ENCODE measurements at regions not wholly inside any gene's neighbourhood (a gene's known extent, or its start where the extent isn't known, plus 50 kb on each side); places are given as distances from the start of the nearest gene placed in this dataset.
"Not testable (repeated sequence)": the region's sequence is repeated elsewhere in the genome, so short reads cannot be mapped to it uniquely, and the experiment has no call there.

DNA sequence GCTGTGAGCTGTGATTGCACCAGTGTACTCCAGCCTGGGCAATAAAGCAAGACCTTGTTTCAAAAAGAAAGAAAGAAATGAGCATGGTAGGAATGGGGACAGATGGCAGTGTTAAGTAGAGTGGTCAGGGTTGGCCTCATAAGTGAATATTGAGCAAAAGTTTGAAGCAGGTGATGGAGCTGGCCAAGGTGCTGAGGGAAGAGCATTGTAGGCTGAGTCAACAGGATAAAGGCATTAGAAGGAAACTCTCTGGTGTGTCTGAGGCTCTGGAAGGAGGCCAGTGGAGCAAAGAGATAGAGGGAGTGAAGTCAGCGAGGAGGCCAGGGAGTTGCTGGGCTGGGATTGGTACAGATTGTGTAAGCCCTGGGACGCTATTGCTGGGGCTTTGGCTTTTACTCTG is 336.1 kb downstream of the ZNF37A start:
- TF ChIP-seq, protein P1, sequence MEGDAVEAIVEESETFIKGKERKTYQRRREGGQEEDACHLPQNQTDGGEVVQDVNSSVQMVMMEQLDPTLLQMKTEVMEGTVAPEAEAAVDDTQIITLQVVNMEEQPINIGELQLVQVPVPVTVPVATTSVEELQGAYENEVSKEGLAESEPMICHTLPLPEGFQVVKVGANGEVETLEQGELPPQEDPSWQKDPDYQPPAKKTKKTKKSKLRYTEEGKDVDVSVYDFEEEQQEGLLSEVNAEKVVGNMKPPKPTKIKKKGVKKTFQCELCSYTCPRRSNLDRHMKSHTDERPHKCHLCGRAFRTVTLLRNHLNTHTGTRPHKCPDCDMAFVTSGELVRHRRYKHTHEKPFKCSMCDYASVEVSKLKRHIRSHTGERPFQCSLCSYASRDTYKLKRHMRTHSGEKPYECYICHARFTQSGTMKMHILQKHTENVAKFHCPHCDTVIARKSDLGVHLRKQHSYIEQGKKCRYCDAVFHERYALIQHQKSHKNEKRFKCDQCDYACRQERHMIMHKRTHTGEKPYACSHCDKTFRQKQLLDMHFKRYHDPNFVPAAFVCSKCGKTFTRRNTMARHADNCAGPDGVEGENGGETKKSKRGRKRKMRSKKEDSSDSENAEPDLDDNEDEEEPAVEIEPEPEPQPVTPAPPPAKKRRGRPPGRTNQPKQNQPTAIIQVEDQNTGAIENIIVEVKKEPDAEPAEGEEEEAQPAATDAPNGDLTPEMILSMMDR (IDR thresholded peaks at IDR 0.05 in 2 of 3, conservative IDR thresholded peaks at IDR 0.05 in 1 of 3; ENCODE audit: control insufficient read depth in 2 of 3, extremely low read depth in 1 of 3, insufficient read depth in 1 of 3, low read depth in 3 of 3, low read length in 3 of 3) = not testable (repeated sequence)
- not testable (repeated sequence) for TF ChIP-seq POLR2AphosphoS5 (IDR thresholded peaks at IDR 0.05; ENCODE audit: low read length); MTA3 (IDR thresholded peaks at IDR 0.05; ENCODE audit: borderline replicate concordance, low read length); POLR2A (IDR thresholded peaks at IDR 0.05; ENCODE audit: low read depth, low read length); TBL1XR1 (IDR thresholded peaks at IDR 0.05; ENCODE audit: low read depth, low read length); SUZ12 (IDR thresholded peaks at IDR 0.05; ENCODE audit: unreplicated experiment); NR2C2 (IDR thresholded peaks at IDR 0.05; ENCODE audit: borderline replicate concordance, control insufficient read depth, insufficient read length, low read depth)
- TF ChIP-seq, protein P2, sequence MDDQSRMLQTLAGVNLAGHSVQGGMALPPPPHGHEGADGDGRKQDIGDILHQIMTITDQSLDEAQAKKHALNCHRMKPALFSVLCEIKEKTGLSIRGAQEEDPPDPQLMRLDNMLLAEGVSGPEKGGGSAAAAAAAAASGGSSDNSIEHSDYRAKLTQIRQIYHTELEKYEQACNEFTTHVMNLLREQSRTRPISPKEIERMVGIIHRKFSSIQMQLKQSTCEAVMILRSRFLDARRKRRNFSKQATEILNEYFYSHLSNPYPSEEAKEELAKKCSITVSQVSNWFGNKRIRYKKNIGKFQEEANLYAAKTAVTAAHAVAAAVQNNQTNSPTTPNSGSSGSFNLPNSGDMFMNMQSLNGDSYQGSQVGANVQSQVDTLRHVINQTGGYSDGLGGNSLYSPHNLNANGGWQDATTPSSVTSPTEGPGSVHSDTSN (IDR thresholded peaks at IDR 0.05; ENCODE audit: insufficient replicate concordance, low read depth, low read length) = not testable (repeated sequence)
